SK-N-SH (cell line): ENCODE measurements at regions not wholly inside any gene's neighbourhood (a gene's known extent, or its start where the extent isn't known, plus 50 kb on each side); places are given as distances from the start of the nearest gene placed in this dataset.

ENCODE experiments used
- CTCF ChIA-PET: fragments of 300-600, 350-600 bp; formaldehyde crosslinking; extraction: SDS; loops from one replicate; lab custom pipeline; 2021; lab: Yijun Ruan, JAX
- POLR2A ChIA-PET: fragments of 350-600 bp; sonication (Branson Sonifier 250); formaldehyde crosslinking; extraction: SDS; loops from one replicate; lab custom pipeline; 2020; ENCODE audit warnings: antibody characterized with exemption, inconsistent platforms; lab: Yijun Ruan, JAX
- DNase-seq: peaks from one replicate; pipeline ENCODE4 v3.0.0; 2012
- H2AFZ ChIP-seq: fragments of 200-600 bp; sonication (generic); 2 replicates; pipeline ENCODE4 v1.8.1; 2016; ENCODE audit warnings: antibody characterized with exemption, mild to moderate bottlenecking, low read depth
- H3F3A ChIP-seq: fragments of 200-600 bp; sonication (generic); replicated peaks from 2 replicates; pipeline ENCODE3; 2016; ENCODE audit warnings: antibody characterized with exemption, mild to moderate bottlenecking; ENCODE audit not compliant: insufficient read depth
- H3K27ac ChIP-seq, 2 experiments: fragments of 200-500 bp in 1 of 2; fragments of 200-600 bp in 1 of 2; sonication (Bioruptor generic) in 1 of 2; sonication (generic), shearing (Covaris generic) in 1 of 2; 2 replicates each; pipeline versions ENCODE4 v1.5.1 to v1.6.1; 2014 to 2016; ENCODE audit warnings: low read depth in 2 of 2, inconsistent platforms in 1 of 2, low read length in 1 of 2, mild to moderate bottlenecking in 1 of 2, mixed read lengths in 1 of 2
- H3K27me3 ChIP-seq: fragments of 200-600 bp; sonication (generic), shearing (Covaris generic); 2 replicates; pipeline ENCODE4 v1.6.1; 2016; ENCODE audit warnings: mixed run types; ENCODE audit not compliant: insufficient read depth
- H3K36me3 ChIP-seq, 2 experiments: fragments of 200-500 bp in 1 of 2; fragments of 200-600 bp in 1 of 2; sonication (Bioruptor generic) in 1 of 2; sonication (generic) in 1 of 2; replicated peaks in 1 of 2; 2 replicates each; pipeline versions ENCODE3 to v1.5.1; 2014 to 2016; ENCODE audit warnings: low read length in 1 of 2, mild to moderate bottlenecking in 1 of 2; ENCODE audit not compliant: insufficient read depth in 2 of 2, control insufficient read depth in 1 of 2
- H3K4me1 ChIP-seq, 2 experiments: fragments of 200-500 bp in 1 of 2; fragments of 200-600 bp in 1 of 2; sonication (Bioruptor generic) in 1 of 2; sonication (generic), shearing (Covaris generic) in 1 of 2; 2 replicates each; pipeline versions ENCODE4 v1.5.1 to v1.6.1; 2014 to 2016; ENCODE audit warnings: low read depth in 1 of 2, low read length in 1 of 2, mixed run types in 1 of 2; ENCODE audit not compliant: insufficient read depth in 2 of 2, control insufficient read depth in 1 of 2
- H3K4me2 ChIP-seq: fragments of 200-600 bp; sonication (generic), shearing (Covaris generic); 2 replicates; pipeline ENCODE4 v1.6.1; 2017; ENCODE audit warnings: mixed run types
- H3K4me3 ChIP-seq, 2 experiments: fragments of 200-500 bp in 1 of 2; fragments of 200-600 bp in 1 of 2; sonication (Bioruptor generic) in 1 of 2; sonication (generic), shearing (Covaris generic) in 1 of 2; 2 replicates each; pipeline versions ENCODE4 v1.5.1 to v1.8.1; 2014 to 2016; ENCODE audit warnings: low read depth in 2 of 2, inconsistent platforms in 1 of 2, low read length in 1 of 2, mild to moderate bottlenecking in 1 of 2, mixed read lengths in 1 of 2, moderate library complexity in 1 of 2
- H3K79me2 ChIP-seq: fragments of 200-600 bp; sonication (generic); 2 replicates; pipeline ENCODE4 v1.8.1; 2017; ENCODE audit warnings: mild to moderate bottlenecking; ENCODE audit not compliant: insufficient read depth
- H3K9ac ChIP-seq: fragments of 200-600 bp; sonication (generic); 2 replicates; pipeline ENCODE4 v1.6.1; 2017; ENCODE audit warnings: mixed run types
- H3K9me2 ChIP-seq: fragments of 200-600 bp; sonication (generic); 2 replicates; pipeline ENCODE4 v1.6.1; 2017; ENCODE audit warnings: mixed run types
- H3K9me3 ChIP-seq: fragments of 200-600 bp; sonication (generic); 2 replicates; pipeline ENCODE4 v1.6.1; 2017; ENCODE audit warnings: mixed run types, mild to moderate bottlenecking, moderate library complexity
- H4K20me1 ChIP-seq: fragments of 200-600 bp; sonication (generic); 2 replicates; pipeline ENCODE4 v1.6.1; 2017; ENCODE audit warnings: mild to moderate bottlenecking, mixed run types; ENCODE audit not compliant: insufficient read depth
- CHD2 ChIP-seq: fragments of 150-350 bp; IDR thresholded peaks from 2 replicates; pipeline ENCODE4 v1.6.1; 2018; ENCODE audit warnings: low read length; ENCODE audit not compliant: partially characterized antibody
- ELF1 ChIP-seq: IDR thresholded peaks from 2 replicates; pipeline ENCODE4 v1.4.0; 2012
- EP300 ChIP-seq, 2 experiments: IDR thresholded peaks; 2 replicates each; pipeline versions ENCODE4 v1.4.0 to v1.6.1; 2012; ENCODE audit warnings: borderline replicate concordance in 1 of 2, low read depth in 1 of 2, low read length in 1 of 2
- FOSL2 ChIP-seq: IDR thresholded peaks from 2 replicates; pipeline ENCODE4 v1.4.0; 2012; ENCODE audit warnings: low read depth, mild to moderate bottlenecking, moderate library complexity, borderline replicate concordance
- FOXJ3 ChIP-seq: sonication (generic); formaldehyde crosslinking; IDR thresholded peaks from 2 replicates; pipeline ENCODE4 v1.5.1; 2020; ENCODE audit warnings: mild to moderate bottlenecking, missing genetic modification reagents
- GABPA ChIP-seq: IDR thresholded peaks from 2 replicates; pipeline ENCODE4 v1.4.0; 2012; ENCODE audit warnings: low read depth, mild to moderate bottlenecking
- JUND ChIP-seq: IDR thresholded peaks from 2 replicates; pipeline ENCODE4 v1.4.0; 2012
- MXI1 ChIP-seq: IDR thresholded peaks from 2 replicates; pipeline ENCODE4 v1.6.1; 2012; ENCODE audit warnings: mild to moderate bottlenecking, low read depth, low read length, improper control_type of control experiment
- NFIC ChIP-seq: IDR thresholded peaks from 2 replicates; pipeline ENCODE4 v1.4.0; 2012; ENCODE audit warnings: borderline replicate concordance
- POLR2AphosphoS5 ChIP-seq: IDR thresholded peaks from 2 replicates; pipeline ENCODE4 v1.6.1; 2012; ENCODE audit warnings: low read depth, low read length
- RCOR1 ChIP-seq: fragments of 150-350 bp; IDR thresholded peaks from 2 replicates; pipeline ENCODE4 v1.6.1; 2017; ENCODE audit warnings: antibody characterized with exemption, low read length
- REST ChIP-seq: IDR thresholded peaks from 2 replicates; pipeline ENCODE4 v1.6.1; 2012; ENCODE audit warnings: mild to moderate bottlenecking, low read depth, low read length, moderate library complexity
- SMC3 ChIP-seq: IDR thresholded peaks from 2 replicates; pipeline ENCODE4 v1.6.1; 2012; ENCODE audit warnings: low read depth, low read length, improper control_type of control experiment
- TCF12 ChIP-seq: IDR thresholded peaks from 2 replicates; pipeline ENCODE4 v1.4.0; 2012
- USF1 ChIP-seq: IDR thresholded peaks from 2 replicates; pipeline ENCODE4 v1.4.0; 2012; ENCODE audit warnings: low read depth, borderline replicate concordance
- WGBS: methylation state at CpG from one replicate; pipeline ENCODE4 v1.1.6; 2017; ENCODE audit warnings: low lambda C conversion rate; 5-methylcytosine and 5-hydroxymethylcytosine counted together

- Histone ChIP-seq H2AFZ (no peak overlapping the region; the same call in 1 of the 2 replicates), H3K9ac (no peak overlapping the region), H3K79me2 (no peaks in the 10 kb centered on the region), H3K27me3 (no peaks in the 10 kb centered on the region), H3F3A (no peaks in the 10 kb centered on the region), H3K4me3 (no peak overlapping the region), H3K27ac (no peak overlapping the region), H3K9me3 (no peaks in the 10 kb centered on the region), H3K4me2 (no peak overlapping the region), H3K4me1 (no peaks in the 10 kb centered on the region), H3K36me3 (no peaks in the 10 kb centered on the region), H3K9me2 (no peaks in the 10 kb centered on the region), H4K20me1 (no peaks in the 10 kb centered on the region)
- 80% methylated on average over 2 of the region's 2 CpGs for WGBS
- POLR2A ChIA-PET: no interaction called here
- TF ChIP-seq FOSL2: no peak
- no peak for TF ChIP-seq SMC3
- no peak for TF ChIP-seq RCOR1
- TF ChIP-seq REST: no peak
- DNase-seq: no peak
- CTCF ChIA-PET: no interaction called here
Measured at GRCh38 chr5:98606961-98607360, 166.5 kb upstream of the RGMB start.

- Histone ChIP-seq H3K9ac (no peak overlapping the region), H3K79me2 (no peaks in the 10 kb centered on the region), H3K36me3 (no peaks in the 10 kb centered on the region), H4K20me1 (no peaks in the 10 kb centered on the region), H3K27me3 (no peaks in the 10 kb centered on the region), H3K27ac (no peak overlapping the region), H3K4me2 (no peak overlapping the region), H2AFZ (no peak overlapping the region), H3K9me2 (no peaks in the 10 kb centered on the region), H3K4me1 (no peaks in the 10 kb centered on the region), H3K4me3 (no peak overlapping the region), H3F3A (no peaks in the 10 kb centered on the region), H3K9me3 (no peaks in the 10 kb centered on the region)
- TF ChIP-seq FOXJ3 (CRISPR knock-in tag): no peak
- TF ChIP-seq CHD2: no peak
- no peak for TF ChIP-seq TCF12
- TF ChIP-seq JUND: no peak
- no peak for TF ChIP-seq SMC3
- TF ChIP-seq REST: no peak
- TF ChIP-seq NFIC: no peak
- no peak for TF ChIP-seq ELF1
- no peak for TF ChIP-seq POLR2AphosphoS5
- no peak for TF ChIP-seq USF1
- no peak for TF ChIP-seq EP300 (IDR thresholded peaks at IDR 0.05; ENCODE audit: borderline replicate concordance in 1 of 2, low read depth in 1 of 2, low read length in 1 of 2)
- TF ChIP-seq MXI1: no peak
- no peak for TF ChIP-seq GABPA
- ChIA-PET CTCF (no interaction called here), POLR2A (no interaction called here)
- no peak for DNase-seq
- 65% methylated on average over 3 of the region's 3 CpGs for WGBS
Measured at GRCh38 chr5:98608052-98608451, 165.4 kb upstream of the RGMB start.
